H1 (cell line): ENCODE measurements at regions not wholly inside any gene's neighbourhood (a gene's known extent, or its start where the extent isn't known, plus 50 kb on each side); places are given as distances from the start of the nearest gene placed in this dataset.

ENCODE experiments used
- TF ChIP-seq, protein P1 (sequence below): IDR thresholded peaks from 2 replicates; pipeline ENCODE4 v1.6.1; 2012; ENCODE audit warnings: low read length, inconsistent platforms

DNA sequence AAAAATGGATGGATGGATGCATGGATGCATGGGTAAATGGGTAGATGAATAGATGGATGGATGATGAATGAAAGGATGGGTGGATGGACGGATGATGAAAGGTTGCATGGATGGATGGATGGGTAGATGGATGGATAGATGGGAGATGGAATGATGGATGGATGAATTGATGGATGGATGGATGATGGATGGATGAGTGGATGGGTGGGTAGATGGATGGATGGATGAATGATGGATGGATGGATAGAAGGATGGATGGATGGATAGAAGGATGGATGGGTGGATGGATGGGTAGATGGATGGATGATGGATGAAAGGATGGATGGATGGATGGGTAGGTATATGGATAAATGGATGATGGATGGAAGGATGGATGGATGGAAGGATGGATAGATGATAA is 115.1 kb upstream of the LSM14A start (continued):
- TF ChIP-seq, protein P1, sequence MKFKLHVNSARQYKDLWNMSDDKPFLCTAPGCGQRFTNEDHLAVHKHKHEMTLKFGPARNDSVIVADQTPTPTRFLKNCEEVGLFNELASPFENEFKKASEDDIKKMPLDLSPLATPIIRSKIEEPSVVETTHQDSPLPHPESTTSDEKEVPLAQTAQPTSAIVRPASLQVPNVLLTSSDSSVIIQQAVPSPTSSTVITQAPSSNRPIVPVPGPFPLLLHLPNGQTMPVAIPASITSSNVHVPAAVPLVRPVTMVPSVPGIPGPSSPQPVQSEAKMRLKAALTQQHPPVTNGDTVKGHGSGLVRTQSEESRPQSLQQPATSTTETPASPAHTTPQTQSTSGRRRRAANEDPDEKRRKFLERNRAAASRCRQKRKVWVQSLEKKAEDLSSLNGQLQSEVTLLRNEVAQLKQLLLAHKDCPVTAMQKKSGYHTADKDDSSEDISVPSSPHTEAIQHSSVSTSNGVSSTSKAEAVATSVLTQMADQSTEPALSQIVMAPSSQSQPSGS = no peak
- TF ChIP-seq, all 59 proteins: peak for 0
